NCI-H1105 (cell line): ENCODE measurements at regions not wholly inside any gene's neighbourhood (a gene's known extent, or its start where the extent isn't known, plus 50 kb on each side); places are given as distances from the start of the nearest gene placed in this dataset.

Source experiments
- DNase-seq: peaks from one replicate; lab custom pipeline; 2025; lab: John Stamatoyannopoulos, UW

DNA sequence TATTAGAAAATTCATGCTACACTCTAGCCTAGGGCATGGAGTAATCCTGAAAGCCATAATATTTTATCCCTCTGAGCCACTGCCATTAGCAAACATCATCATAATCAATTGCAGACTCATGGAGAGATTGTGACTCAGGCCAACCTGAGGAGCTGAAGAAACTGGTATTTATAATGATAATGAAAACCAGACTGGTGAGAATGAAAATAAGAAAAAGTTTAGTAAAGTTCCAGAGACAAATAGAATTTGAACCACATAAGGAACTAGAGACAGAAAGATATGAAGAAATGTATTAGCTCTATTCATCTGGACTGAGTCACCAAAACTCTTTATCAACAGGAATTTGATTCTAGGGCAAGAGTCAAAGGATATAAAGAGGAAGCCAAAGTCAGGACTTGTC lies 158.7 kb downstream of the DRD1 start:
- no peak for DNase-seq

DNA sequence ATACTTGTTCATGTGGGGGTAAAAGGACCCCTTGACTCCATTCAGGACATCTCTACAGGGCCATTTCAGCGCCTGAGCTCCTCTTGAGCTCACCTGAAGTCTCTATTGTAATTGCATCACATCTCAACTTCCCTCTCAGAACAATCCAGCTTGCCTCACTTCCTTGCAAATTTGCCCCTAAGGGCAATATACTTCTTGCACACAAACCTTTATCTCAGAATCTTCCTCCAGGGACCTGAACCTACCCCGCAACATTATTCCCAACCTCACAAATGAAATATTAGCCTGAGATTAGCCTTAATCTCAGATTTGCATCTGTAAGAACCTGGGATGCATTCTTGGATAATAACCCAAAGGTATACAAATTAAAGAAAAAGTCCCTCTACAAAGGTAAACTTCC lies 159.2 kb downstream of the DRD1 start:
- no peak for DNase-seq

DNA sequence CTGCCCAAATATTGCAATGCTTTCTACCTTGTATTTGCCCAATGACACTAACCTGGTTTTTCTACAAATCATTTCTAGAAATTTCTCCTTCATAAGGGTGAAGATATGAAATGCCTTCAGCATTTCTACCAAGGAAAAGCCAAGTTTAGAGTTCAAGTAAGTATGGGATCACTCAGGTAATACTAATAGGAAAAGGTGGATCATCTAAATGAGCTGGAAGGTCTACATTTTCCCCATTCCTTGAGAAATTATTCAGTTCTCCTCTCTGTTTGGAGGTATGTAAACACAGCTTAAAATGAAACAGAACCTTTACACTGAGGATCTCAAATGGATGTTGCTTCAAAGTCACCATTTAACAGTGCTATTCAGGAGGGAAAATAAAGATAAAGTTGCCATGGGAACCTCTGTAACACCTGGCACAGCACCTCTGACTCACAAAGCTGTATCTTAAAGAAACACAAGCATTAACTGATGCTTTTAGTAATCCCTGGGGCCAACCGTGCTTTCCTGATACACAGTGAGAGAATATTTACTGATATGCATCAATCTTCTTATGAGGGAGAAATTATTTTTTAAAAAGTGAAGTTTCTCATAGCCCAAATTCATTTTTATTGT lies 161.3 kb downstream of the DRD1 start:
- DNase-seq: no peak

DNA sequence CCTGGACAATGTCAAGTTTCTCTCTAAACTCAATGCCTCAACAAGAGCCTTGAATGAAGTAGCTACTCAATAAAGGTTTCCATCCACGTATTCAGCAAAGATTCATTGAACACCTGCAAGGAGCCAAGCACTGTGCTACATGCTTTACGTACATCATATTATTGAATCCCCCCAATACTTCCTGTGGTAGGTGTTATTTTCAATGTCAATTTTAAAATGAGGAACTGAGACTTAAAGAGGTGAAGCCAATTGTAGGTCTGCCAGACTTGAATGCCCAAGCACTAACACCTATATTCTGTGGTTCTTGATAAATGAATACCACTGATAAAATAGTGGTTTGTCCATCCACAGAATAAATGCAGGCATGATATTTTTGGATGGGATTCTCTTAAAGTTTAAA lies 162.3 kb downstream of the DRD1 start:
- no peak for DNase-seq

DNA sequence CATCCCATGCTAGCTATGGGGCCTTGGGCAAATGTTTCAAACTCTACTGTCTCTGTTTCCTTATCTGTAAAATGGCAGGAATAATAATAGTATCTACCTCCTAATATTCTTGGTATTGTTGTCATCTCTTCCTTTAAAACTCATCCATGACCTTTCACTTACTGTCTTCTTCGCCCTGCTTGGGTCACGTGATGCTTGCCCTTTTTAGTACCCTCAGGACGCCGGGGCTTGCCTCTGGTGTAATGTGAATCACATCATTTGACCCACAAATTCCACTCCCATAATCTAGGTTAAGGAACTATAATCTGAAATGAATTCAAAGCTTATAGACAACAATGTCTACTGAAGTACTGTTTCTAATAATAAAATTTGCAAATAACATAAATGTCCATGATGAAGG lies 162.7 kb downstream of the DRD1 start:
- no peak for DNase-seq

DNA sequence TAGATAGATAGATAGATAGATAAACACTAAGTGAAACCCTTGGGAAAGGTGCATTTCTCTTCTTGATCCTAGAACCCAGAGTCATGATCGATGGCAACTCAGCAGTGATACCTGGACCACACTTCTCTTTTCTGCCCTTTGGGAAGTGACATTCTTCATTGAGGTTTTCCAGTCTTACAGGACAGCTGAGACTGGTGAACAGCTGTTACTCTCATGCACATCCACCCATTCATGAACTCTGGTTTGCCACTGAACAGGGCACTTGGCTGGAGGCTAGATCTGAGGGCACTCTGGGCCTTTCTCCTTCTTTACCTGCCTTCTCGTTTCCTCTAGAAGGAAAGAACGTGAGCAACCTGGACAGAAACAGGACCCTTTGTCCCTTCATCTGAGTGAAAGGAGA lies 164.5 kb downstream of the DRD1 start:
- no peak for DNase-seq

DNA sequence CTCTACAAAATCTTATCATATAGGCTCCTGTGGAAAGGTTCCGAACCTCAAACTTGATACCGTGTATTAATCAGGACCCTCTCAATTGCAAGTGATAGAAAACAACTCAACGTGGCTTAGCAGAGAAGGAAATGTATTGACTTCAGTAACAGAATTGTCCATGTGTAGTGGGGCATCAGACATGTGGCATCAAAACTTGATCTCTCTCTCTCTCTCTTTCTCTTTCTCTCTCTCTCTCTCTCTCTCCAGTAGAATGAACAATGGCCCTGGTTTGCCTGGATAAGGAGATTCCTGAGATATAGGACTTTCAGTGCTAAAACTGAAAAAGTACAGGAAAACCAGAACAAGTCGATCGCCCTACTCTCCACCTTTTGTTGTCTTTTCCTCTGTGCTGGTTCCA lies 168.2 kb downstream of the DRD1 start:
- DNase-seq: no peak

DNA sequence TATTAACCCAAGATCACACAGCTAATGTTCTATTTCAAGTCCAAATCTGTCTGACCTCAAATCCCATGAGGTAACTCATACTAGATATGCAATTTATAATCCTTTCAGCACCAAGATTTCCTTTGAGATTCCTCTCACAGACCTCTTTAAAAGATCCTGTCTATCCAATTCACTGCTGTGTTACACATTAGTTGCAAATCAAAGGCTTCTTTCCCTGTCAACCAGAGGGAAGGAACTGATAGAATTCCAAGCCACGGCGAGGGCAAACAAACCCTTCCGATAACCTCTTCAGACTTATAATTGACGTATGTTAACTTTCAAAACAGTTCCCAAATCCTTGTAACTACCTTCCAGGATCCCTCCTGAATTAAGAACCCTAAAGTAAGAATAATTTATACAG lies 168.9 kb downstream of the DRD1 start:
- DNase-seq: no peak

DNA sequence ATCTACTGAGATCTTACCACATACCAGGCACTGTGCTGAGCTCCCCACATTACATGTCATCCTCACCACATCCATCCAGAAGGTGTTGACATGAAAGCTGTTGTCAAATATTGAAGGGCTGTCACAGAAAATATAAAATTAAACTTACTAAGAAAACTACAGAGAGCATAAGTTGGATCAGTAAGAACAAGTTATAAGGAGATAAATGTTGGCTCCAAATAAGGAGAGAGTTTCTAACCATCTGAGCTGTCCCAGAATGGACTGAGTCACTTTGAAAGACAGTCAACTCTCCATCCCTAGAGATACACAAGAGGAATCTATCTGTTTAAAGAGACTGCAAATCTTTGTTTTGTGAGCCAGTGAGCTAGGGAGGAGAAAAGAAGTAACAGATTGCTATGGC lies 169.8 kb downstream of the DRD1 start:
- DNase-seq: no peak

DNA sequence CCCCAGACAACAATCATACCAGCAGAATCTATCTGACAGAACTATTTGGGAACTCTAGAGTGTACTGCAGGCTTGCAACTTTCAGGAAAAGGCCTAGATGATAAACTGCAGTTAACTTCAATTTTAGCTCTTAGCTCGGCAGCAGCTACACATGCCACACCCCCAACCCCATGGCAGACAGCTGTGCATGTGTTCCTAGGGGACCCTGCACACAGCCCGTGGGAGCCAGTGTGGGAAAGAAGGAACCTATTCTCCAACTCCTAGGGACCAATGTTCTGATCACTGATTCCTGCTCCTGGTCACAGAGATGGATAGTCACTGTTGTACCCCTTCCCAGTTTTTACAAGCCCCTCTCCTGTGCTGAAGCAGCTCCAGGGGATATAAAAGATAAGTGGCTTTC lies 179.6 kb downstream of the DRD1 start:
- no peak for DNase-seq

DNA sequence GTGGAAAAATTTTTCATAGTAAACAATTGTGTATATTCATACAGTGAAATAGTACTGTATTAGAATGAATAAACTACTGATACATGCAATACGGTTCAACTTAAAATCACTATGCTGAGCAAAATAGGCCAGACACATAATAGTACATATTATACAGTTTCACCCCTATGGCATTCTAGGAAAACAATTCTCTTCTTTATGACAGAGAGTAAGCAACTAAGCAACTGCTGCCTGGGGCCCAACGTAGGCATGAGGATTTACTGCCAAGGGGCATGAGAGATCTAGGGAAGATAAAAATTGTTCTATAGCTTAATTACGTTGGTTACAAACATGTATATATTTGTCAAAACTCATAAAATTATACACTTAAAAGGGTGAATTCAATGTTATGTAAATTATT lies 180.2 kb downstream of the DRD1 start:
- DNase-seq: no peak

DNA sequence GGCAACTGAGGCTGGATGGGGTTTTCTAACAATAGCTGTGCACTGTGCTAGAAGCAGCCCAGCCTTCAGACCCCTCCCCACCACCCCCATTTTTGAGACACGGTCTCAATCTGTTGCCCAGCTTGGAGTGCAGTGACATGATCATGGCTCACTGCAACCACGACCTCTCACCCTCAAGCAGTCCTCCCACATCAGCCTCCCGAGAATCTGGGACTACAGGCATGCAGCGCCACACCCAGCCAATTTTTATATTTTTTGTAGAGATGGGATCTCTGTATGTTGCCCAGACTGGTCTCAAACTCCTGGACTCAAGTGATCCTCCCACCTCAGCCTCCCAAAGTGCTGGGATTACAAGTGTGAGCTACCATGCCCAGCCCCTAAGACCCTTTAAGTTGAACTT lies 182.5 kb downstream of the DRD1 start:
- DNase-seq: no peak

DNA sequence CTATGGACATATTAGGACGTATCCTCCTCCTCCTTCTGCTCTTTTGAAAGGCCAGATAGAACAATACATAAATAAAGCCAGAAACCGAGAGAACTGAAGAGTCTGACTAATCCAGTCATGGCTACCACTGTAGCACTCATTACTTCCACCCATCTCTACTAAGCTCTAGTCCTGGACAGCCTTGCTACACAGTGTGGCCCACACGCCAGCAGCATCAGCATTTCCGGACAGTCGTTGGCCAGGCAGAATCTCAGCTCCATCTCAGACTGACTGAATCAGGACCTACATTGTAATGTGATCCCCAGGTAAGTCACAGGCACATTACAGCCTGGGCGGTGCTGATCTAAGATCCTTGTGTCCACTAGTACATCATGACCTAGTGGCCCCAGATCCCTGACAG lies 182.9 kb downstream of the DRD1 start:
- DNase-seq: no peak

DNA sequence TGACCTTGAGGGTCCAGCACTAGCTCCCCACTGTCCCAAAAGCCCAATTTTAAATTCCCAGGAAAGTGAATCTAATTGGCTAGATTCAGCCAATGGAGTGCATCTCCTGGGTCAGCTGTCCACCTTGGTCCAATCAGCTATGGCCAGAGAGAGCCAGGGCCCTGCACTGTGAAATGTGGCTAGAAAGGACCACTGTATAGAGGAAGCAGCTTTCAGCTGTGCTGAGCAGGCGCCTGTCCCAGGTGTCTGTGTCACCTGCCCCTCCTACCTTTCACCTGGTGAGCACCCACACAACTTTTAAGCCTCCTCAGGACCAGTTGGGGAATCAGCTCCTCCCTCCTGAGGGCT lies 186.2 kb downstream of the DRD1 start:
- DNase-seq: no peak

DNA sequence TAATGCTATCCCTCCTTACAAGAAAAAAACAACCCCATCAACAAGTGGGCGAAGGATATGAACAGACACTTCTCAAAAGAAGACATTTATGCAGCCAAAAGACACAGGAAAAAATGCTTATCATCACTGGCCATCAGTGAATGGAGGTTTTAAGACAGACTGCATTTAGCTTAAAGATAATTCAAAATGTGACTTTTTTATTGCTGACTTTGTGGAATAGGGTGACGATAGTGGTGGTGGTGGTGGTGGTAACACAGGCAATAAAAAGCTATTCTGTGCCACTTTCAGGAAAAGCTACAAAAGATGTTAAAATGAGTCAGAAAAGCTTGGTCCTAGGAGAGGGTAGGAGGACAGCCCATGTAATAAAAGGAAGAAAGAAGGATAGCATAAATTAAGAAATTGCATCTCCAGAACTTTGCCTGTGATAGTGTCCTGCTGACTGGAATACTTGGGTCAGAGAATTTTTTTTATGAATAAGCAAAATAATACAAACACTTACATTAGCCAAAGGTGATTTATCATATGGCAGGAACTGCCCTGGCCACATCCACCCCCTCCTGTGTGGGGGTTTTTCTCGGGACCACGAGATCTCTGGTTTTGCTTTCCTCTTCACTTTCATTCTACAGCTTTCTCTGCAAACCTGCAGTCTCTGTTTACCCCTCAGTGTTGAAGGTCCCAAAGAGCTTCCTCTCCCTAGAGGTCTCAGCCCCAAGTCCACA lies 186.7 kb downstream of the DRD1 start:
- no peak for DNase-seq

DNA sequence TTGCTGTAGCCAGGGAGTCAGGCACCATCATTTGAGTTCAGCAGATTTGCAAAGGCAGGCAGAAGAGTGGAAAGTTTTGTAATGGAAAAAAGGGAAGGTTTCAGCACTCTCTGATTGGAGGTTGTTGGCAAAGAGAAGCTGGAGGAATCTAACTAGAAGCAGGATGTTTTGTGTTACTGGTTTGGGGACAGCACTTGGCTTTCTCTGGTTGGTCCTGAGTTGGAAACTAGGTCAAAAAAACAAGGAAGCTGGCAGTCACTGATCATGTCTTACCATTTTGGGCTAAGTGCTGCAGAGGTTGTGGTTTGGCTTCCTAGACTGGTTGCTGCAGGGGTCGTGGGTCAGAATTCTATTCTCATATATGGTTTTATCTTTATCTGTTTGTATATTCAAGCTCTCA lies 189.8 kb downstream of the DRD1 start:
- no peak for DNase-seq

DNA sequence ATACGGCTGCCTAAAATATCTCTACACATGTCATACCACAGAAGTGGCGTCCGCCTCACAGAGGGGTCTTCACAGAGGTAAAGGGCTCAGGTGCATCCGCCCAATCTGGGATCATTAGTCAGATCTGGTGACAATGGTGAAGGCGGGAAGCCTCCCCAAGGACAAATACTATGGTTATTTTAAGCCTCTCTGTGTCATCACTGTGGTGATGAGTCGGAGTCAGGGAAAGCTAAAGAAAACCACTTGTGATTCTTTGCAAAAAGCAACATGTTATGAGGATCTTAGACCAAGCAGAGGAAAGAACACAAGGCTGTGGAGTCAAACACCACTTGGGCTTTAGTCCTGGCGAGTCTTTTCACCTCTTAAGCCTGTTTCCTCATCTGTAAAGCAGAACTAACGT lies 190.4 kb downstream of the DRD1 start:
- no peak for DNase-seq

DNA sequence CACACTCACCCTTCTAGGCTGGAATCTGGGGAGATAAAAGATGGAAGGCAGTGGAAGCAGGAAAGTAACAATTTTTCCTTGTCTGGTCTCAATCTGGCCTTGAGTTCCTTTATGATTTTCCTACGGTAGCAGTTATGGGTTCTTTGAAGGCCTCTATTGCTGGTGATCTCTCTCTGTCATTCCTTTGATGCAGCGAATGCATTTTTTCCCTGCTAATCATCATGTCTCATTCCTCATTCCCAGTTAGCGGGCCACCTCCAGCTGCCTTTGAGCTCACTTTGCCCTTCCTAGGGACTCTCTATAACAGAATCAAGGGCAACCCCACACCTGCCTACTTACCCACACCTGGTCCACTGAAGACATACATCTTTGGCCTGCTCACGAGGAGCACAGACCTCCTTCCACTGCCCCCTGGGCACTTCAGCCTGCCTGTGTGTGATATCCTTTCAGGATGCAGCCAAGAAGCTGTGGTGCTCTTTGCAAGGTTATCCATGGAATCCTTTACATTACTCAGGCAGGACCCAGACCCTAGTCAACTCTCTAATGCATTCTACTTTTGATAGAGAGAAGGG lies 191.7 kb downstream of the DRD1 start:
- DNase-seq: no peak

DNA sequence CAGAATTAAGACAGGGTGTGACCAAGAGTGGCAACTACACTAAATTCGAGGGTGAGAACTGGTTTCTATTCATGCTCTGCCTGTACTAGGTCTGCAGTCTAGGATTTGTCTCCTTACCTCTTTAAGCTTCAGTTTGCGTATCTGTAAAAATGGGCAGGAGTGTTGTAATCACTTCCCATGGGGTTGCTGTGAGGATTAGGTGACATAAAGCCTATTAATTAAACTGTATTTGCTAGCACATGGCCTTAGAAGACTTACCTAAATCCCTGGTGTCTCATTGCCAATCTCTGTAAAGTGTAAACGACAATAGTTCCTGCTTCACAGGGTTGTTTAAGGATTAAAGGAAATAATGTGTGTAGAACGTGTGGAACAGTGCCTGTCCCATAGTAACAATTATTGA lies 193.6 kb downstream of the DRD1 start:
- no peak for DNase-seq

DNA sequence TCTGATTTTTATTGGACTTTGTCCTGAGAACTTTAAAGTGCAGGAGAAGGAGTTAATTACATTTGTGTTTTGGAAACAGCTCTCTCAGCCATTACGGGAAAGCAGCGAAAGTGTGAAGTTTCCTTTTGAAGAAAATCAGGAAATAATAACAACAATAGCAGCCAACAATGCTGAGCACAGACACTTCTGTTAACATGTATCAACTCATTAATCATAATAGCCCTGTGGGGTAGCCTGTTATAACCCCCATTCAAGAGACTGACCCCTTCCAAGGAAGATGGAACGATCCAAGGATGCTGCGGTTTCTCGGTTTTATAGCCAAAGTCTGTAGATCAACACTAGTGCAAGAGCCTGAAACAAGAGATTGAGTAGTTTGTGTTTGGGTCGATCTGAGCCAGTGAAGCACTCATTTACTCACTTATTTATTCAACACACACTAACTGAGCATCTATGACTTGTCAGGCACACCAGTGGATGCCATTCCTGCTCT lies 195.5 kb downstream of the DRD1 start:
- DNase-seq: no peak

DNA sequence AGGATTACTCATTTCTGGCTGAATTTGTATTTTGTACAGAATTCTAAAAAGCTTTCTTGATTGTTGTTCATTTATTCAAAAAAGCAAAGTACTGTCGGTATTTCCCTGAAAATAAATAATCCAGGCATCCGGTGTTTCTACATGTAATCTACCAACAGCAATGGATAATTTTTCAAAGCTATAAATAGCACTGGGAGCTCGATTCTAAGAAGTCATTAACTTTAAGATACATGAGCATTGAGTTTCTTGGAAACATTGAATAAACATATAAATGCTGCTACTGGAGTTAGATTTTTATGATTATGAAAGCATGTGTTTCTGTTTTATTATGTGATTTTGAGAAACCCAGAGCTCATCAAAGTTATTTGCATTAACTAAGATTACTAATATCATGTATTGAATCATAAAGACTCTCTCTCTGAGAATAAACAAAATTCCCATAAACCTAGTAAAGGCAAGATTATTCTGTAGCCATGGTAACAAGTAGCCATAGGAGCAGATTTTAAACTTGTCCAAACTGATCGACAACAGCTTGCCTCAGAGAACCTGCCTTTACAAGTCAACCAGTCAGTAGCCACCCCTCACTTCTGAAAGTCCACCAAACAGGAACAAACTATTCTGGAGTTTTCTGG lies 197.0 kb downstream of the DRD1 start:
- no peak for DNase-seq

DNA sequence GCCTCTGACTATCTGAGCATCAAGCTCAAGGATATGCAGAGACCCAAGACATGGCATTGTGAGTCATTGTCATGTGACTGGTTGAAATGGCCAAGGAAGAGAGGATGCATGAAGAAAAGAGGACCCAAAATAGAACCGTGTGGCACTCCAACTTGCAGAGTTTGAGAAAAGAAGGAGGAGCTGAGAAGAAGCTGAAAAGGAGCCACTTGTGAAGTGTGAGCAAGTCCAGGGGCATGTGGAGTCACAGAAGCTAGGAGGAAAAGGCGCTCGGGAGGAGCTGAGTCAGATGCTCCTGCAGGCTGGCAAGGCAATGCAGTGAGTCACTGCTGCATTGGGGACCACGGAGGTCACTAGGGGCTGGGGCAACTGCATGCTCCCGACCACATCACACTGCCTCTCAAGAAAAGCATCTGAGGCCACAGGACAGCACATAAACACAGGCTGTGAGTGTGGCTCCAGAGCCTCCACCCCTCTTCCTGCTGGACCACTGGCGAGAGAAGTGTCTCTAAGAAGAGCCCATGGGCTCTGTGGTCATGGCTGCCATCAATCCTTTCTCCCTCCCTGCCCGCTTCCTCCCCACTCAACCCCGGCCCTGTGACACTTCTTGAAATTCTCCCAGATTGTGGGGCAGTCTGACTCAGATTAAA lies 197.6 kb downstream of the DRD1 start:
- no peak for DNase-seq

DNA sequence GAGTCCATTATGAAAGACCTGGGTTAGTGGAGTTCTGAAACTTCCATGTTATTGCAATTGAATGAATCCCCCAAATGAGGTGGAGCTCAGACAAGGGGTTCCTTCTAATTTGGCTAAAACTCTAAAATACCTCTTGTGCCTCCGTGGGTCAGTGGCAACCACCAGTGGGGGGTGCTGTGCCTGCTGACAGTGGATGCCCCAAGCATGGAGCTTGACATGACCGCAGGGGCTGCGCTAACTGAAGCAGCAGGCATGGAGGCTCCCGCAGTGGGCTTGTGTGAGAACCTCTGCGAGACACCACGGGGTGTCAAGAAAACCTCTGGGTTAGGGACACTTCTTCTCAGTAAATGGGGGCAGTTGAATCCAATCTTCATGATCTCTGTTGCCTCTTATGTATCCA lies 200.5 kb downstream of the DRD1 start:
- DNase-seq: no peak
